Activated naive CD8-positive, alpha-beta T cell treated with anti-CD3 and anti-CD28 coated beads, Interleukin-2, amount 10 ng/mL, durations not matched to agents 7 days and 5 days (primary cell): ENCODE measurements at regions not wholly inside any gene's neighbourhood (a gene's known extent, or its start where the extent isn't known, plus 50 kb on each side); places are given as distances from the start of the nearest gene placed in this dataset.
A peak's percentile ranks its signal among the peaks of the same experiment; 100 is the strongest.

ENCODE experiments used
- ATAC-seq: fragments of 150-1000 bp; cut with Tn5 transposase; one replicate; pipeline ENCODE4 v1.10.0; 2021; ENCODE audit warnings: low read depth, moderate library complexity
- POLR2A ChIA-PET: fragments of 350-600 bp; sonication (Branson Sonifier 250); formaldehyde crosslinking; loops from one replicate; lab custom pipeline; 2021; ENCODE audit warnings: antibody characterized with exemption; lab: Charles Lee
- DNase-seq: peaks from one replicate; pipeline ENCODE4 v3.0.0; 2021
- H3K27ac Mint-ChIP-seq: one replicate; pipeline ENCODE4 v1.8.0; 2022; ENCODE audit warnings: mild to moderate bottlenecking, mixed read lengths
- H3K27me3 Mint-ChIP-seq: one replicate; pipeline ENCODE4 v1.8.0; 2022; ENCODE audit warnings: mild to moderate bottlenecking, moderate library complexity, mixed read lengths
- H3K36me3 Mint-ChIP-seq: one replicate; pipeline ENCODE4 v1.8.0; 2021; ENCODE audit warnings: mild to moderate bottlenecking, mixed read lengths
- H3K4me1 Mint-ChIP-seq: one replicate; pipeline ENCODE4 v1.8.0; 2021; ENCODE audit warnings: mixed read lengths
- H3K4me3 Mint-ChIP-seq: one replicate; pipeline ENCODE4 v1.8.0; 2022; ENCODE audit warnings: mild to moderate bottlenecking, moderate library complexity, mixed read lengths
- H3K9me3 Mint-ChIP-seq: one replicate; pipeline ENCODE4 v1.8.0; 2021; ENCODE audit warnings: mixed read lengths

DNA sequence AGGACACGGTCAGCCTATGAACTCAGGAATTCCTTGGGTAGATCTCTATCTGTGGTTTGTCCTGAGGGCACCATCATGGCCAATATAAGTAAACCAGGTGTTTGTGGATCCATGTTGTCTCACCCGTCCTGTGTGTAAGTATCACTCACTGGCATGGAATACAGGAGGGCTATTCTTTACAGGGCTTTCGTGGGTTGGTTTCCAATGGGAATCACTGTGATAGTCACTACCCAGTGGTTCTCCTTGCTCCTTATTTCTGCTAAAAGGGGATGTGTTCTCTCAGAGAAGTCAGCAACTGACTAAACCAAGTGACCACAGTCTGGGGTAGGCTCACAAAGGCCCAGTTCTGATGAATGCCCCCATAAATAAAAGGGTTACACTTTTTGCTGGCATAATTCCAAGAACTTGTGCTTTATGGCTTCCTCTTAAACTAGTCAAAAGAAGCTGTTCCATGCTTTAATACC lies 236.7 kb upstream of the JADE1 start:
- H3K36me3 Mint-ChIP-seq = no peaks in the 10 kb centered on the region
- H3K27me3 Mint-ChIP-seq = peaks cover 11% of the 10 kb centered on the region
- POLR2A ChIA-PET = no interaction called here
- H3K4me3 Mint-ChIP-seq = no peak overlapping the region
- DNase-seq (no peak), ATAC-seq (no peak)
- H3K4me1 Mint-ChIP-seq = no peaks in the 10 kb centered on the region
- no peak overlapping the region for H3K27ac Mint-ChIP-seq
- H3K9me3 Mint-ChIP-seq = no peaks in the 10 kb centered on the region

GRCh38 chr4:128571747-128572146 lies 237.8 kb upstream of the JADE1 start:
- H3K27me3 Mint-ChIP-seq = peaks cover 11% of the 10 kb centered on the region
- DNase-seq (no peak), ATAC-seq (no peak)
- H3K27ac Mint-ChIP-seq = no peak overlapping the region
- no peaks in the 10 kb centered on the region for H3K4me1 Mint-ChIP-seq
- no peaks in the 10 kb centered on the region for H3K9me3 Mint-ChIP-seq
- POLR2A ChIA-PET = no interaction called here
- H3K36me3 Mint-ChIP-seq = no peaks in the 10 kb centered on the region
- H3K4me3 Mint-ChIP-seq = no peak overlapping the region

- no peak for ATAC-seq
- H3K27me3 Mint-ChIP-seq = peaks cover 18% of the 10 kb centered on the region
- POLR2A ChIA-PET = no interaction called here
- no peak overlapping the region for H3K27ac Mint-ChIP-seq
- H3K4me3 Mint-ChIP-seq = no peak overlapping the region
- no peaks in the 10 kb centered on the region for H3K4me1 Mint-ChIP-seq
- DNase-seq = no peak
- no peaks in the 10 kb centered on the region for H3K36me3 Mint-ChIP-seq
- H3K9me3 Mint-ChIP-seq = no peaks in the 10 kb centered on the region
These were observed 239.0 kb upstream of the JADE1 start for GRCh38 chr4:128570387-128570975.

GRCh38 chr4:128566693-128567092 lies 242.8 kb upstream of the JADE1 start:
- Mint-ChIP-seq H3K36me3 (no peaks in the 10 kb centered on the region), H3K27me3 (peaks cover 20% of the 10 kb centered on the region), H3K9me3 (no peaks in the 10 kb centered on the region), H3K27ac (no peak overlapping the region), H3K4me3 (no peak overlapping the region), H3K4me1 (no peaks in the 10 kb centered on the region)
- POLR2A ChIA-PET = no interaction called here
- no peak for ATAC-seq
- DNase-seq = no peak

DNA sequence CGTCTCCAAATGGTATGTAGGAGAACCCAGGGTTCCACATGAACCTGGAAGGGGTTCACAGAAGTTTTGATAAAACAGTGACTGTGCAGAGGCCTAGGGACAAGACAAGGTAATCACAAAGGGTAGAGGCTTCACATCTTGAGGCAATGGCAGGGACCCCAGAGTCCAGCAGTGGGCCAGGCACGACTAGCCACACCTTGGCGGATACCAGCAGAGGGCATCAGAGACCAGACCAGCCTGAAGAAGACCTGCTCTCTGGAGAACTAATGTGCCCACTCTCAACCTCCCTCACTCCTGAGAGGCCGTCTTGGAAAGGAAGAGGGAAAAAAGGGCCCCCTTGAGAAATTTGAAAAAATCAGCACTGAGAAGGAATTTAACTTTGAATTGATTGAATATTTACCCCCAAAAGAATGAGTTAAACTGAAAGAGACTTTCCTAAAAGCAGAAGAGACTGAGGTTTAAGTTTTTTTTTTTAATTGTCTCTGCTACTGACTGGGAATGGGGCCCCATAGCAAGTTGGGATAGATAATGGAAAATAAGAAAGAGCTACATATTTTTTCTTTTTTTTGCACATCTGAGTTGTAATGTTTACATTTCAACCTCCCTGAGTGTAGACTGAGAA lies 243.8 kb upstream of the JADE1 start:
- peaks cover 20% of the 10 kb centered on the region for H3K27me3 Mint-ChIP-seq
- no peak overlapping the region for H3K4me3 Mint-ChIP-seq
- no peaks in the 10 kb centered on the region for H3K9me3 Mint-ChIP-seq
- no peak overlapping the region for H3K27ac Mint-ChIP-seq
- POLR2A ChIA-PET = no interaction called here
- H3K36me3 Mint-ChIP-seq = no peaks in the 10 kb centered on the region
- DNase-seq = no peak
- H3K4me1 Mint-ChIP-seq = no peaks in the 10 kb centered on the region
- no peak for ATAC-seq

DNA sequence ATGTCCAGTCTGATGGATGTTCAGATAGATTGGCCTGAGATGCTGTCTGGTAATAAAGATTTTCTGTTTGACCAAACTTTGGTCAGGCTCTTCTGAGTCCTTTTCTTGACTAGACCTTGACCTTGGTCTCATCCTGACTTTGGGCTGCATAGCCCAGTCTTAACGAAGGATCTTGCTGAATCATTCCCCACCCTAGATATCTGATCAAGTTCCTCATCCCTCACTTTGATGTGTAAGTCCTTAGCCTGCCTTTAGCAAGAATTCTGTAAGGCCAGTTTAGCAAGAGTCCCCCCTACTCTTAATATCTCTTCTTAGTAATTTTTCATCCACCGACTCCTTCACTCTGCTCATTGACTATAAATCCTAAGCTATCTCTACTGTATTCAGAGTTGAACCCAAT lies 244.4 kb upstream of the JADE1 start:
- no peak for ATAC-seq
- H3K4me3 Mint-ChIP-seq = no peak overlapping the region
- H3K27ac Mint-ChIP-seq = no peak overlapping the region
- POLR2A ChIA-PET = no interaction called here
- H3K4me1 Mint-ChIP-seq = no peaks in the 10 kb centered on the region
- no peaks in the 10 kb centered on the region for H3K36me3 Mint-ChIP-seq
- H3K9me3 Mint-ChIP-seq = no peaks in the 10 kb centered on the region
- H3K27me3 Mint-ChIP-seq = peaks cover 17% of the 10 kb centered on the region
- DNase-seq = no peak

DNA sequence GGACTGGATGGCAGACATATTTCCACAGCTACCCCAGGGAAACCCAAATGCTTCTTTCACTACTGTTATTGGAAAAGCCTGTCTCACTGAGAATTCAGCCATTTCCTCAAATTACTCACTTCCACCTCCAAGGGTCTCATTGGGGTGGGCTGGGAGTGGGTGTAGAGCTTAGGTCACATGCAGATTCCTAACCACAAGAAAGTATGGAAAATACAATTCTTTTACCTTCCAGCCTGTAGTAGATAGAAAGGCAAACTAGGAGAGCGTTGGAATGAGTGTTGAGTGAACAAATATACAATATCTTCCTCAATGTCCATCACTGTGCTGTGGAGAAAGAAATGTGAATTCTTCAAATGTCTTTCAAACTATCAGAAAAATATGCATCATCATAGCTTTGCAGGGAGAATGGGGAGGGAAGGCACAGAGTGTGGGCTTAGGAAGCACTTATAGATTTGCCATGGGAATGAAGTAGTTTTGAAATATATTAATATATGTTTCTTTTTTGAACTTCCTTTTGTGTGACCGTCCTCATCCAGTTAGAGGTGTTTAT lies 245.3 kb upstream of the JADE1 start:
- POLR2A ChIA-PET = no interaction called here
- DNase-seq (no peak), ATAC-seq (no peak)
- Mint-ChIP-seq H3K4me3 (no peak overlapping the region), H3K27ac (no peak overlapping the region), H3K36me3 (no peaks in the 10 kb centered on the region), H3K27me3 (peaks cover 11% of the 10 kb centered on the region), H3K4me1 (no peaks in the 10 kb centered on the region), H3K9me3 (no peaks in the 10 kb centered on the region)

GRCh38 chr4:128560754-128561495 lies 248.6 kb upstream of the JADE1 start:
- no peak overlapping the region for H3K27ac Mint-ChIP-seq
- H3K4me1 Mint-ChIP-seq = no peaks in the 10 kb centered on the region
- ATAC-seq (no peak), DNase-seq (no peak)
- POLR2A ChIA-PET = no interaction called here
- peaks cover 9% of the 10 kb centered on the region for H3K27me3 Mint-ChIP-seq
- no peaks in the 10 kb centered on the region for H3K9me3 Mint-ChIP-seq
- H3K36me3 Mint-ChIP-seq = no peaks in the 10 kb centered on the region
- no peak overlapping the region for H3K4me3 Mint-ChIP-seq

DNA sequence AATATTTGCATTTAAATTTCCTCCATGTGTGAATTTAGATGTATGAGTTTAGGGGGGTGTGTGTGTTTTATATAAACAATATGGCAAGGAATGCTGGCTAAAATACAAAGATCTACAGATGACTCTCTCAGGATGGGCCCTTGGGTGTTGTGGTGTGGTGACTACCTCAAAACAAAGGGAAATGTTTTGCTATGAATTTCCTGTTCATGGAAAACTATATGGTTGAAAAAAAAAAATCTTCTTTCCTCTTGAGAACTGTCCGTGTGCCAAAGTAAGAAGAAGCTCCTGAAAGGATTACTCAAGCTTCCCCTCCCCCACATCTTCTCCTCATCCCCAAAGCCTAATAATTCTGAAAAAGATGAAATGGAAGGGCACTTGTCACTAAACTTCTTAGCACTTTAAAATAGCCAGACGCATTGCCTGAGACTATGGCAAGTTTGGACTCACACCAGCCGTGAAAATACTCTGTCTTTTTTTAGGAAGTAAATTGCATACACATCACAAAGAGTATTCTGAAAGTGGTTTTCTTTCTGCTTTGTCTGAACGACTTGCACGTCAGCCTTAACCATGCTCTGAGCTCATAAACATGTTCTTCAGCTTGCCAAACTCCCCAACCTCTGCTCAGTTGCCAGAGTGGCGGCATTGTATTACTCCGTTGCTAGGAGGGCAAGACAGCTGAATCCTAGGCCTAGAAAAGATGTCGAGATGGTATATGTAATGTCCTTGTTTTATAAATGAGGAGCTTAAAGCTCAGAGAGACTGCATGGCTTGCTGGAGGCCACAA lies 250.4 kb upstream of the JADE1 start:
- no peaks in the 10 kb centered on the region for H3K36me3 Mint-ChIP-seq
- ATAC-seq = no peak
- POLR2A ChIA-PET = no interaction called here
- peaks cover 6% of the 10 kb centered on the region for H3K27me3 Mint-ChIP-seq
- no peak for DNase-seq
- no peak overlapping the region for H3K27ac Mint-ChIP-seq
- no peaks in the 10 kb centered on the region for H3K9me3 Mint-ChIP-seq
- H3K4me1 Mint-ChIP-seq = peaks cover under 1% of the 10 kb centered on the region
- no peak overlapping the region for H3K4me3 Mint-ChIP-seq

GRCh38 chr4:128556756-128557155 lies 252.7 kb upstream of the JADE1 start:
- Mint-ChIP-seq H3K9me3 (no peaks in the 10 kb centered on the region), H3K4me1 (peaks cover 13% of the 10 kb centered on the region), H3K36me3 (no peaks in the 10 kb centered on the region), H3K27me3 (peaks cover 16% of the 10 kb centered on the region), H3K27ac (no peak overlapping the region), H3K4me3 (no peak overlapping the region)
- DNase-seq (no peak), ATAC-seq (no peak)
- POLR2A ChIA-PET = no interaction called here

DNA sequence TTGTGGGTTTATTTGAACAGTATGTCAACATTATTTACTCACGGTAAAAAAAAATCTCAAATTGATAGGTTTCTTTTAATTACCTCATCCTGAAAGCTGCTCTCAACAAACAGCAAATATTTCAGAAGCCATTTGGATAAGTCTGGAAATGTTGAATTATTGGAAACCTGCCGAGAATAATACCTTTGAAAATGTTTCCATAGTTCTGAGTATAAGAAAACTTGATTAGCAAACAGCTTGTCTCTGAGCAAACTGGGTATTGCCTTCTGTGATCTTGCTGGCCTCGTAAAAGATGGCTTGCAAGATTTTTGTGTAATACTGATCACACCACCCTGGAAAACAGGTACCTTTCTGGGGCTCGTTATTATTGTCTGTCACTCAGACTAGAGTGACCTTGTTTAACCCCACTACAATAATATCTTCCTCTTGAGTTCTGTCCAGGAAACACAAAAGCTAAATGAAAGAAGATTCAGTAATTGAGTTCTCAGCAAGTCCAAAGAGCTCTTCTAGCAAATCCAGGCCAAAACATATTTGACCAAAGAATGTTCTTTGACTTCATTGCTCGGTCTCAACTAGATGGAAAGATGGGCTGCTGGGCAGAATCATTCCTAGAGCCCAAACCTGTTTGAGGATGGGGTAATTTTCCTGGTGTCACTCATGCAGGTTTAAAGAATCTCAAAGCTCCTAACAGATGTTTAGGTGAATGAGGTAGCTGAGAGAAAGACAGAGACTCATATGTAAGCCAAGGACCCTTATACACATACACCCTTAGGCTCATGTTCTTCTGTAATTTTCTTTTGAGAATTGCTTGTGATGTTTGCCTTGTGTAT lies 255.6 kb upstream of the JADE1 start:
- peak overlapping the region; percentile 96 for H3K4me3 Mint-ChIP-seq
- H3K27ac Mint-ChIP-seq = peak overlapping the region; percentile 85
- ATAC-seq = no peak
- H3K9me3 Mint-ChIP-seq = no peaks in the 10 kb centered on the region
- peaks cover 28% of the 10 kb centered on the region for H3K27me3 Mint-ChIP-seq
- no peak for DNase-seq
- peaks cover 13% of the 10 kb centered on the region for H3K4me1 Mint-ChIP-seq
- no peaks in the 10 kb centered on the region for H3K36me3 Mint-ChIP-seq
- POLR2A ChIA-PET = interaction anchor here (0.9 kb wide), 1 partner anchor 258 kb away, joined by 3 read pairs; no protein-coding TSS in a partner anchor

GRCh38 chr4:128552586-128552907 lies 257.0 kb upstream of the JADE1 start:
- DNase-seq = no peak
- Mint-ChIP-seq H3K4me1 (peaks cover 13% of the 10 kb centered on the region), H3K36me3 (no peaks in the 10 kb centered on the region), H3K27ac (no peak overlapping the region), H3K27me3 (peaks cover 30% of the 10 kb centered on the region), H3K9me3 (no peaks in the 10 kb centered on the region), H3K4me3 (peak overlapping the region; percentile 96)
- POLR2A ChIA-PET = interaction anchor here (0.9 kb wide), 1 partner anchor 259 kb away, joined by 3 read pairs; no protein-coding TSS in a partner anchor
- no peak for ATAC-seq
